Stimulated activated CD8-positive, alpha-beta memory T cell treated with anti-CD3 and anti-CD28 coated beads, Interleukin-15, amount 100 ng/mL, for 1 hour (primary cell): ENCODE measurements at regions not wholly inside any gene's neighbourhood (a gene's known extent, or its start where the extent isn't known, plus 50 kb on each side); places are given as distances from the start of the nearest gene placed in this dataset.
"Not testable (repeated sequence)": the region's sequence is repeated elsewhere in the genome, so short reads cannot be mapped to it uniquely, and the experiment has no call there.

ENCODE experiments used
- DNase-seq: peaks from one replicate; pipeline ENCODE4 v3.0.0-alpha.2; 2020; ENCODE audit warnings: low read depth

- no peak for DNase-seq
These were observed 102.0 kb downstream of the VPREB1 start for GRCh38 chr22:22346401-22347107.

GRCh38 chr22:22348127-22348814 is 103.7 kb downstream of the VPREB1 start:
- no peak for DNase-seq

- no peak for DNase-seq
These were observed 104.3 kb downstream of the VPREB1 start for GRCh38 chr22:22348815-22349454.

GRCh38 chr22:22349455-22349836 is 104.9 kb downstream of the VPREB1 start:
- no peak for DNase-seq

- no peak for DNase-seq
These were observed 106.8 kb downstream of the VPREB1 start for GRCh38 chr22:22351366-22351765.

- DNase-seq, result no peak
These were observed 107.9 kb downstream of the VPREB1 start for GRCh38 chr22:22352371-22352999.

GRCh38 chr22:22355096-22355834 is 110.7 kb downstream of the VPREB1 start:
- no peak for DNase-seq

- DNase-seq, result peak; percentile 41
These were observed 112.7 kb downstream of the VPREB1 start for GRCh38 chr22:22357024-22357883.

GRCh38 chr22:22358152-22358551 is 113.6 kb downstream of the VPREB1 start:
- DNase-seq, result no peak

- no peak for DNase-seq
These were observed 114.1 kb downstream of the VPREB1 start for GRCh38 chr22:22358686-22359085.

- DNase-seq, result no peak
These were observed 114.9 kb downstream of the VPREB1 start for GRCh38 chr22:22359465-22359864.

- no peak for DNase-seq
These were observed 115.4 kb downstream of the VPREB1 start for GRCh38 chr22:22360014-22360413.

GRCh38 chr22:22362311-22362710 is 117.7 kb downstream of the VPREB1 start:
- no peak for DNase-seq

GRCh38 chr22:22362936-22363335 is 118.3 kb downstream of the VPREB1 start:
- DNase-seq, result no peak

GRCh38 chr22:22364207-22364606 is 119.6 kb downstream of the VPREB1 start:
- DNase-seq, result no peak

GRCh38 chr22:22366537-22366936 is 122.0 kb downstream of the VPREB1 start:
- no peak for DNase-seq

- no peak for DNase-seq
These were observed 123.9 kb downstream of the VPREB1 start for GRCh38 chr22:22368516-22368915.

GRCh38 chr22:22369219-22369963 is 124.8 kb downstream of the VPREB1 start:
- DNase-seq, result not testable (repeated sequence)

GRCh38 chr22:22369964-22370270 is 125.3 kb downstream of the VPREB1 start:
- no peak for DNase-seq

GRCh38 chr22:22371031-22371541 is 126.5 kb downstream of the VPREB1 start:
- DNase-seq, result no peak
